Coronary artery (tissue), 2 donors: ENCODE measurements at regions not wholly inside any gene's neighbourhood (a gene's known extent, or its start where the extent isn't known, plus 50 kb on each side); places are given as distances from the start of the nearest gene placed in this dataset.
"Not testable (repeated sequence)": the region's sequence is repeated elsewhere in the genome, so short reads cannot be mapped to it uniquely, and the experiment has no call there.

Source experiments
- DNase-seq: peaks from one replicate; pipeline ENCODE4 v3.0.0-alpha.2; 2017; ENCODE audit warnings: low spot score
- H3K27ac ChIP-seq, 2 donors: fragments of 200-600 bp; sonication (generic); one replicate each; pipeline ENCODE4 v1.5.1; 2016 to 2019
- H3K4me3 ChIP-seq: fragments of 200-600 bp; sonication (generic); 2 replicates; pipeline ENCODE4 v1.5.1; 2016; ENCODE audit warnings: mild to moderate bottlenecking, moderate library complexity
- CTCF ChIP-seq: fragments of 200-600 bp; sonication (generic); IDR thresholded peaks from one replicate; pipeline ENCODE4 v1.5.1; 2019; ENCODE audit warnings: antibody characterized with exemption

- Histone ChIP-seq H3K4me3 (no peak overlapping the region), H3K27ac (no peak overlapping the region)
- no peak for DNase-seq
- no peak for TF ChIP-seq CTCF
Observed at GRCh38 chr2:156779416-156780120, 343.4 kb downstream of the GPD2 start.

DNA sequence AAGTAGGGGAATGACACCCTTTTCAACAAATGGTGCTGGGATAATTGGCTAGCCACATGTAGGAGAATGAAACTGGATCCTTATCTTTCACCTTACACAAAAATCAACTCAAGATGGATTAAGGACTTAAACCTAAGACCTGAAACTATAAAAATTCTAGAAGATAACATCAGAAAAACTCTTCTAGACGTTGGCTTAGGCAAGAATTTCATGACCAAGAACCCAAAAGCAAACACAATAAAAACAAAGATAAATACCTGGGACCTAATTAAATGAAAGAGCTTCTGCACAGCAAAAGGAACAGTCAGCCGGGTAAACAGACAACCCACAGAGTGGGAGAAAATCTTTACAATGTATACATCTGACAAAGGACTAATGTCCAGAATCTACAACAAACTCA, 345.5 kb downstream of the GPD2 start:
- H3K4me3 ChIP-seq, DNase-seq, H3K27ac ChIP-seq: not testable (repeated sequence)

DNA sequence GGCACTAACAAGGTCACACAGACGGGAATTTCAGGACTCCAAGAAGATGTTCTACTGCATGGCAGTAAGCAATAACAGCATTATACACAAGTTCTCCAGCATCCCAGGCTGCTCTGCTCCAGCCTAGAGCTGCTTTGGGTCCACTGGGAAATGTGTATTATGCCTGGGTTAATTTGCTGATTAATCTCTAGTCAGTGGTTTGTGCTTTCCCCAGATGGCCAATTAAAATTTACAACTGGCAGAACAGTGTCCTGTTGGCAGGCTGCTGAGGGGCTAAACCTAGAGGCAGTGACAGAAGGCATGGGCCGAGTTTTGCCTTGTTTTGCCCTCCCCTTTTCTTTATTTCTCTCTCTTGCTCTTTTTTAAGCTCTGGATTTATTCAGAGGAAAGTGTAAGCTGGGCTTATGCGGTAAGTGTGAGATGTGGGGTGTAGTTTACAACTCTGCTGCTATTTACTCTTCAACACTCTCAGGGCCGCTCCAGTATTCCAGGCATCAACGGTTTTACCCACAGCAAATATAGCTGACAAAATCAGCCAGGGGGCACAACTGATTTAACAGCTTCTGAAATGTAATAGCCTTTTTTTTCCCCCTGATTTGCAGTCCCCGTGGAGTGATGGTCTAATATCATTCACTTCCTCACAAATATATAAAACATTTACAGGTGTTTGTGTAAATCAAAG, 348.0 kb downstream of the GPD2 start:
- Histone ChIP-seq H3K4me3 (no peak overlapping the region), H3K27ac (no peak overlapping the region)
- no peak for DNase-seq
- no peak for TF ChIP-seq CTCF

- DNase-seq: no peak
- no peak overlapping the region for H3K4me3 ChIP-seq
- TF ChIP-seq CTCF: no peak
- no peak overlapping the region for H3K27ac ChIP-seq
Observed at GRCh38 chr2:156787517-156787916, 351.3 kb downstream of the GPD2 start.

DNA sequence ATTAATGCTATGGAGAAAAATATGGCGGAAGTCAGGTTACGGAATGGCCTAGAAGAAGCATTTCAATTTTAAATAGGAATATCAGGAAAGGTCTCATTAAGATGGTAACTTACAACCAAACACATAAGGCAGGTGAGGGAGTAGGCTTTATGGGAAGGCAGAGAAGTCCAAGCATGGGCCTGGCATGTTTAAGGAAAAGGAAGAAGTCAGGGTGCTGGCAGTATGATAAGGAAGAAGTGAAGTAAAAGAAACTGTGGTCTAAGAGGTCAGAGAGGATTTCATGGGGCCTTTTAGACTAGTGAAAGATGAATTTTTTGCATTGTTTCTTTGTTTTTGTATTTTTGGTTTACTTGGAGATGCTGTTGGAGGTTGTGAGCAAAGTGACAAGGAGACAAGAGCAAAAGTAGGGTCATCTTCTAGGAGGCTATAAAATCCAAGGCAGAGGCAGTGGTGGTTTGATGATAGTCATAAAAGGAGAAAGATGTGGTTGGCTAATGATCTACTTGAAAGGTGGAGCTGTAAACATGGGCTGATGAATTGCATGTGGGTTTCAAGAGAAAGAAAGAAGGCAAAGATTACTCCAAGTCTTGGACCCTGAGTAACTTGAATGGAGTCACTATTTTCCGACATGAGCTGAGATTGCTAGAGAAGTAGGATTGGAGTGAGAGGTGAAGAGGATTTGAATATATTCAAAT, 354.3 kb downstream of the GPD2 start:
- no peak for TF ChIP-seq CTCF
- no peak for DNase-seq
- H3K4me3 ChIP-seq: no peak overlapping the region
- H3K27ac ChIP-seq: no peak overlapping the region

DNA sequence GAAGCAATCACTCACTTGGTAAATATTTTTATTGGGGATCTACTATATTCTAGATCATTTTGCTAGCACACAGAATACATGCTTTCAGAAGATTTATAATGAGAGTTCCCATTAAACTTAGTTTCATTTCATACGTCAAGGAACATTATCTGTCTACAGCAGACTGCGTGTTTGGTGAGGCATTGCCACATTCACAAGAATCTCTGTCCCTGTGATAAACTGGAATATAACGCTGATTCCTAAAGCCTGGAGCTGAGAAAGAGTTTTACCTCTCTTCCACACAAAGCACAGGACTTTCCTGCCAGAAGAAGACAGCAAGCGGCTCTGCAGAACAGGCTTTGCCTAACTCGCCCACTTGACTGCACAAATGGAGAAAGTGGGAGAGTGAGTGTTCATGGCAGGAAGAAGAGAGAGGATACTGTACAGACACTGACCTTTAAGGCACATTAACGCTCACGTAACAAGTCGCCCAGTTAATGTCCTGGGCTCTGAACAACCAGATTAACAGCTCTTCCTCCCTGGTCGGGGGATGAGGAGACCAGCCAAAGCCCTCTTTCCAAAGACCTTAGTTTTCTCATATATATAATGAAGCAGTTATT, 356.2 kb downstream of the GPD2 start:
- H3K27ac ChIP-seq: no peak overlapping the region
- H3K4me3 ChIP-seq: no peak overlapping the region
- no peak for TF ChIP-seq CTCF
- no peak for DNase-seq

- DNase-seq: no peak
- Histone ChIP-seq H3K27ac (no peak overlapping the region), H3K4me3 (no peak overlapping the region)
- TF ChIP-seq CTCF: no peak
Observed at GRCh38 chr2:156797832-156798231, 361.7 kb downstream of the GPD2 start.
